ENCODE measurements at regions not wholly inside any gene's neighbourhood (a gene's known extent, or its start where the extent isn't known, plus 50 kb on each side); places are given as distances from the start of the nearest gene placed in this dataset.
"Not testable (repeated sequence)": the region's sequence is repeated elsewhere in the genome, so short reads cannot be mapped to it uniquely, and the experiment has no call there.

DNA sequence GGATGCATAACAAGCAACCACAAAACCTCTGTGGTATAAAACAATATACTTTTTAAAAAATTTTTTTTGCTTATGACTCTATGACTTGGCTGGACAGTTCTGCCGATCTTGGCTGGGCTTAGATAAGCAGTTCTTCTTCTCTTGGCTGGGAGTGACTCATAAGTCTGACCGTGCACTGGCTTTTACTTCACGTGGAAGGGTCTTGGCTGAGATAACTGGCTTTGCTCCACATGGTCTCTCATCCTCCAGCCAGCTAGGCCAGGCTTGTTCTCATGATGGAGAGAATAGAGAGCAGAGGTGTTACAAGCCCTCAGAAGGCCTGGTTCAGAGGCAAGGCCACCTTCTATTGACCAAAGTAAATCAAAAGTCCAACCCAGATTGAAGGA is 178.9 kb upstream of the SERPINE2 start:
- Mint-ChIP-seq H3K4me1 (no peaks in the 10 kb centered on the region), H3K27me3 (peaks cover 28% of the 10 kb centered on the region), H3K27ac (ENCODE audit: low read depth) (no peak overlapping the region), H3K4me3 (no peak overlapping the region), H3K36me3 (ENCODE audit: insufficient read depth) (no peaks in the 10 kb centered on the region), H3K9me3 (no peaks in the 10 kb centered on the region)
- ATAC-seq (replicated peaks; ENCODE audit: extremely low read depth, poor library complexity, severe bottlenecking) = no peak
- DNase-seq (ENCODE audit: low spot score in 2 of 2) = no peak

DNA sequence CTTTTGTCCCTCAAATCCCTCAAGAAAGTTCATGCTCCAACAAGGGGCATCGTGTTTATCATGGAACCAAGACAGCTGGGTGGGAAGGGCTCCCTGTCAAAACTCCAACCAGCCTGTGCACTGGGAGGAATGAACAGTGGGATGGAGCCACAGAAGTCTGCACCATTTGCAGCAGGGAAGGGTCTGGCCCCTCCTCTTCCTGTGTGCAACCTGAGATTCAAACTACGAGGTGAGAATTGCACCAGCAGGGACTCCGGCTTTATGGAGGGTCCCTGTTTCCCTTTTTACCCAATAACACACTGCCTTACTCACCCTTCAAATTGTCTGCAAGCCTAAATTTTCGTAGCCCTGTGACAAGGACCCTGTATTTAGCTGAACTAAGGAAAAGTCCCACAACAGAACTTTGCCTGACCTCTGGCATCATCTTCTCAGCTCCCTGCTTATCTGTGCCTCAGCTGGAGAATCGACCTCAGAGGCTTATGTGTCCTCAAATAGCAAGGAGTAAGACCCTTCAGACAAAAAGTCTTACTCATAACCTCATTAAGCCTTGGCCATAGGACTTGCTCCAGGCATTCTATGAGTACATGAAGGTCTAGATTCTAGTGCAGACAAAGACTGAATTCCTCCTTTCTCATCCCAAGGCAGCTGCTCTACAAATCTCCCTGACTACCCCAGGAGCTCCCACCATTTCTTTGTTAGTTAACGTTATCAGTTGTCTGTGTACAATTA is 178.3 kb upstream of the SERPINE2 start:
- no peaks in the 10 kb centered on the region for H3K4me1 Mint-ChIP-seq
- no peaks in the 10 kb centered on the region for H3K9me3 Mint-ChIP-seq
- H3K4me3 Mint-ChIP-seq = no peak overlapping the region
- H3K27me3 Mint-ChIP-seq = peaks cover 28% of the 10 kb centered on the region
- no peak overlapping the region for H3K27ac Mint-ChIP-seq (ENCODE audit: low read depth)
- no peak for ATAC-seq (replicated peaks; ENCODE audit: extremely low read depth, poor library complexity, severe bottlenecking)
- DNase-seq (ENCODE audit: low spot score in 2 of 2) = no peak
- H3K36me3 Mint-ChIP-seq (ENCODE audit: insufficient read depth) = no peaks in the 10 kb centered on the region

DNA sequence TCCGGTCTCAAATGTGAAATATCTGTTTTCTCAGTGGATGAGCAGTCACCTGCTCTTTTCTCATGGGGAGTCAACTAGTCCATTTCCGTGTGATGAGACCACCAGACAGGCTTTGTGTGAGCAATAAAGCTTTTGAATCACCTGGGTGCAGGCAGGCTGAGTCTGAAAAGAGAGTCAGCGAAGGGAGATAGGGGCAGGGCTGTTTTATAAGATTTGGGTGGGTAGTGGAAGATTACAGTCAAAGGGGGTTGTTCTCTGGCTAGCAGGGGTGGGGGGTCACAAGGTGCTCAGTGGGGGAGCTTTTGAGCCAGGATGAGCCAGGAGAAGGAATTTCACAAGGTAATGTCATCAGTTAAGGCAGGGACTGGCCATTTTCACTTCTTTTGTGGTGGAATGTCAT is 176.5 kb upstream of the SERPINE2 start:
- H3K27ac Mint-ChIP-seq (ENCODE audit: low read depth); H3K4me1 Mint-ChIP-seq: not testable (repeated sequence)

DNA sequence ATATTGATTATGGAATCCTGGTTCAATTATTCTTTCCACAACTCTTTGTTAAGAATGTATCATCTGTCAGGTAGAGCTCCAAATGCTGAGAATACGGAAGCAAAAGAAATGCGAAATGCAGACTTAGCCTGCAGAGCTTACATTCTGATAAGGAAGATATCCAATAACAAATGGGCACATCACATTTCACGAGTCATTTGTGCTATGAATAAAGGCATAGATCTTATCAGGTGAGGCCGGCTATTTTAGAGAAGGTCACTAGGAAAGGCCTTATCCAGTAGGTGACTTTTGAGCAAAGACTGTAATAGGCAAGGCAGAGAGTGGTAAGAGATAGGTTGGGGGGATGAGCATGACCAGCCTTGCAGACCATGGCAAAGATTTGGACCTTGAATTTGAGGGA is 174.3 kb upstream of the SERPINE2 start:
- no peaks in the 10 kb centered on the region for H3K4me1 Mint-ChIP-seq
- no peaks in the 10 kb centered on the region for H3K9me3 Mint-ChIP-seq
- H3K4me3 Mint-ChIP-seq = no peak overlapping the region
- no peak for DNase-seq (ENCODE audit: low spot score in 2 of 2)
- no peaks in the 10 kb centered on the region for H3K36me3 Mint-ChIP-seq (ENCODE audit: insufficient read depth)
- H3K27me3 Mint-ChIP-seq = peaks cover 13% of the 10 kb centered on the region
- no peak for ATAC-seq (replicated peaks; ENCODE audit: extremely low read depth, poor library complexity, severe bottlenecking)
- no peak overlapping the region for H3K27ac Mint-ChIP-seq (ENCODE audit: low read depth)

More for the DNA sequence above, 176.5 kb upstream of the SERPINE2 start:
- not testable (repeated sequence) for H3K9me3 Mint-ChIP-seq; H3K4me3 Mint-ChIP-seq; H3K36me3 Mint-ChIP-seq (ENCODE audit: insufficient read depth); DNase-seq (ENCODE audit: low spot score in 2 of 2); ATAC-seq (replicated peaks; ENCODE audit: extremely low read depth, poor library complexity, severe bottlenecking)
- peaks cover 15% of the 10 kb centered on the region for H3K27me3 Mint-ChIP-seq

DNA sequence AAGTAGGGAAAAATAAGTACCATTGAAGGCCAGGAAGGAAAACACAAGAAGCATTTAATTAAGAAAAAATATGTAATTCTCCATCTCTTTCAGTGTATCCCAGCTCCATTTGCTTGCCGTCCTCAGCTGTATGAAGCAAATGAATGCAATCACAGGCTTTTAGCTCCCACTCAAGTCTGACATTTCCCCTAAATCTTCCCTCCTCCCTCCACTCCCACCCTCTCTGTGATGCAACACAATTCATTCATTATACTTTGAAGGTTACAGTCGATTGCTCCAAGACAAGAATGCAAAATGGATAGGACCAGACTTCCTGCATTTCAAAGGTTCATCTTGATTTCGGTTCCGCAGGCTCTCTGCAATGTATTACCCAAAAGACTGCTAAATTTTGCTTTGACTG is 172.7 kb upstream of the SERPINE2 start:
- Mint-ChIP-seq H3K27me3 (peaks cover 21% of the 10 kb centered on the region), H3K4me1 (no peaks in the 10 kb centered on the region), H3K36me3 (ENCODE audit: insufficient read depth) (no peaks in the 10 kb centered on the region), H3K9me3 (no peaks in the 10 kb centered on the region), H3K4me3 (no peak overlapping the region), H3K27ac (ENCODE audit: low read depth) (no peak overlapping the region)
- DNase-seq (ENCODE audit: low spot score in 2 of 2) = no peak
- ATAC-seq (replicated peaks; ENCODE audit: extremely low read depth, poor library complexity, severe bottlenecking) = no peak

DNA sequence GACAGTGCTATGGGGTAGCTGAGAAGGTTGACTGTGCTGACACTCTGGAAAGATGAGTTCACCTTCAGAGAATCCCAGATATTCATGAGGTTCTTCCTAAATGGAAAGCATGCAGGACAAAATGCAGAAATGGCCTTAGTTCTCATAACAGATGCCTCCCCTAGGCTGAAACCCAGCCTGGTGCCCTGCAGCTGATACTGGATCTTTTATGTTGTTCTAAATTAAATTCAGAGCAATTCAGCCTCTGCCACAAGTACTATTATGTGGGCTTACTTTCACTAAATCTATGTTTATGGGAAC is 172.0 kb upstream of the SERPINE2 start:
- H3K9me3 Mint-ChIP-seq = no peaks in the 10 kb centered on the region
- H3K4me1 Mint-ChIP-seq = no peaks in the 10 kb centered on the region
- no peak overlapping the region for H3K4me3 Mint-ChIP-seq
- no peaks in the 10 kb centered on the region for H3K36me3 Mint-ChIP-seq (ENCODE audit: insufficient read depth)
- ATAC-seq (replicated peaks; ENCODE audit: extremely low read depth, poor library complexity, severe bottlenecking) (no peak), DNase-seq (ENCODE audit: low spot score in 2 of 2) (no peak)
- H3K27me3 Mint-ChIP-seq = peaks cover 26% of the 10 kb centered on the region
- no peak overlapping the region for H3K27ac Mint-ChIP-seq (ENCODE audit: low read depth)

DNA sequence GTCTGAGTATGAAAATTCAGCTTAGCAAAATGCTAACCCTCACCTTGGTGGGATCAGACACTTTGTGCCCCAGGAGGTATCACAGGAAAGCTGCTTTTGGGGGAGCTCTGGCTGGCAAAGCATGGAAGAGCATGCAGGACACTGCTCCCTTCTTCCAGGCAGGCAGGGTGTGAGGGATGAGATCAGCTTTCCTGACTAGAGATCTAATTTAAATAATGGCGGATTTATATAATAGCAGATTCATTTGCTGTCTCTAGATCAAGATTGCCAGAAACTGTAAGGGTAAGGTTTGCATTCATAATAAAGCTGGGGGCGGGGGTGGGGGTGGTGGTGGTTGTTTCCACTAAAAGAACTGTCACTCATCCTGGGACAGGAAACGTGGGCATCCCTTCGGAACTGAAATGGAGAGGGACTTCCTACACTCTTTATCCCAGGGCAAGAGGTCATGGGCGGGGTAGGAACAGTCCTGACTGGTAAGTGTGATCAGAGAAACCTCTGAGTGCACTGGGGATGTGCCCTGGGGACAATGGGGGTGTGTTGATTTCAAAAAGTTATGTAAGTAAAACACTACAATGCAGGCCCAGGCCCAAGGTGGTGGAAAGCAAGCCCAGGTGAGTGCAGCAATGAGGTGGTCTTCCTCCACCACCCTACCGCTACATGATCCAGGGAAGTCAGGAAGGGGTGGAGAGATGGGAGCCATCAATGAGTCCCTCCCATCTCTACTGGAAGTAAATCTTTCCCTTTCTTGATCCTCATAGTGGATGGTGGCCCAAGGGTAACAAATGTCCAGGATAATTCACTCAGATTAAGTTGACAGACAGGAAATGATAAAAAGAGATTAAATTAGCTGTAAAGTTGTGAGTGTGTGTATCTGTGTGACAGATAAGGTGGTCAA is 171.4 kb upstream of the SERPINE2 start:
- DNase-seq (ENCODE audit: low spot score in 2 of 2) = no peak
- Mint-ChIP-seq H3K36me3 (ENCODE audit: insufficient read depth) (no peaks in the 10 kb centered on the region), H3K4me3 (no peak overlapping the region), H3K27me3 (peaks cover 32% of the 10 kb centered on the region), H3K4me1 (no peaks in the 10 kb centered on the region), H3K9me3 (no peaks in the 10 kb centered on the region), H3K27ac (ENCODE audit: low read depth) (no peak overlapping the region)
- no peak for ATAC-seq (replicated peaks; ENCODE audit: extremely low read depth, poor library complexity, severe bottlenecking)

DNA sequence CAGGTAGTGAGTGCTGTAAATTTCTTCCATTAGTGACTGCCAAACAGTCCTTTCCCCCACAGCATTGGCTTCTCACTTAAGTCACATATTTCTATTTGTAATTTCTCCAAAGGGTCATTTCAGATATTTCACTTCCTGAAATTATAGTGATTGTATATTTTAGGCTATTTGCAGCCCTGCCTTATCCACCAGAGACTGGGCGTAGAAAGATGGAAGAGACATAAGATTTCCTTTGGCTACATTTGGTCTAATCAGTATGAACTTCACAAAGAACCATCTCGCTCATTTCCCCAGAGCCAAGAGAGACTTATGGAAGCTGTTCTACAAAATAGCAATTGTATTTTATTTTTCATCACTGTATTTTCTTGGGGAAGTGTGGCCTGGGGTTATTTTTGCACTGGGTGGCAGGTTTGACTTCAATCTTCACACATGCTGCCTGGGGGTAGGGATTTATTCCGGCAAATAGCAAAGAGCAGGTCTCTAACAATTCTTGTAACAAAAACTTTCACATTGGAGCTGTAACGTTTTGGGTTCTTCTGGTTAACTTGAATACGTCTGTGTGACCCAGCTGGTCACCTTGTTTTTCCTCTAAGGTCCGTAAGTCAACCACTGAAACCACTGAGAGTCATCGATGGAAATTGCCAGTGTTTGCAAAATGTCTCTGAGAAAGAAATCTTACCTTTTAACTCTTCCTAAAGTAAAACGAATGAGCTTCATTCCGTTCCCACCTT is 170.6 kb upstream of the SERPINE2 start:
- no peak overlapping the region for H3K4me3 Mint-ChIP-seq
- DNase-seq (ENCODE audit: low spot score in 2 of 2) = no peak
- H3K9me3 Mint-ChIP-seq = no peaks in the 10 kb centered on the region
- no peaks in the 10 kb centered on the region for H3K4me1 Mint-ChIP-seq
- ATAC-seq (replicated peaks; ENCODE audit: extremely low read depth, poor library complexity, severe bottlenecking) = no peak
- H3K27ac Mint-ChIP-seq (ENCODE audit: low read depth) = no peak overlapping the region
- H3K36me3 Mint-ChIP-seq (ENCODE audit: insufficient read depth) = no peaks in the 10 kb centered on the region
- H3K27me3 Mint-ChIP-seq = peaks cover 38% of the 10 kb centered on the region

DNA sequence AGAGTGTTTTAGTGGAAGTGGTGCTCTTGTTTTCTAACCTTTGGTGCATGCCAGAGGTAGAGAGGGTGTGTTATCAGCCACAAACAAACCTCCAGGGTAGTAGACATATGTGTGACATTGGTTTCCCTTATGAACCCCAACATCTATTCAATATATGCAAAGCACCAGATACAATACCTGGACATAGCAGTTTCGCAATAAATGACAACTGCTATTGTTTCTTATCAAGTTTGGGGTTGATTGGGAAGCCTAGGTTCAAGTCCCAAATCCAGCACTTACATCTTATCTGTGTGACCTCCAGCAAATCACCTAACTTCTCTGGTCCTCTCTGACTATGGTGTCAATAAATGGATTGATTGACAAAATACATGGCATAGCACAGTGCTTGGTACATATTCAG is 169.4 kb upstream of the SERPINE2 start:
- Mint-ChIP-seq H3K36me3 (ENCODE audit: insufficient read depth) (no peaks in the 10 kb centered on the region), H3K4me1 (no peaks in the 10 kb centered on the region), H3K27ac (ENCODE audit: low read depth) (no peak overlapping the region), H3K9me3 (no peaks in the 10 kb centered on the region), H3K27me3 (peaks cover 25% of the 10 kb centered on the region), H3K4me3 (no peak overlapping the region)
- DNase-seq (ENCODE audit: low spot score in 2 of 2) (no peak), ATAC-seq (replicated peaks; ENCODE audit: extremely low read depth, poor library complexity, severe bottlenecking) (no peak)

DNA sequence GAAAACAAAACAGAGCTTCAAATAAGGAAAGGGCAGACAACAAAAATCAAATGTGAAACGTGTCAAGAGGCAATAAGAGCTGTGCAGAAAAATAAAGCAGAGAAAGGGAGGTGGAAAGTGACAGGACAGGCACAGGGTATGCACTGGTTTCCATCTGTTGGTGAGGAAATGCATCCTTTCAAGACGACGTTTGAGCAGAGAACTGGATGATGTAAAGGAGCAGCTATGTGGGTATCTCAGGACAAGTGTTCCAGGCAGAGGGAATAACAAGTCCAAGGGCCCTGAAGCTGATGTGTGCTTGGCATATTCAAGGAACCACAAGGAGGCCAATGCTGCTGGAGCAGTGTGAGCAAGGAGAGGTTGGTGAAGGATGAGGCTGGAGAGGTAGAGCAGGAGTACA is 168.9 kb upstream of the SERPINE2 start:
- ATAC-seq (replicated peaks; ENCODE audit: extremely low read depth, poor library complexity, severe bottlenecking) = no peak

DNA sequence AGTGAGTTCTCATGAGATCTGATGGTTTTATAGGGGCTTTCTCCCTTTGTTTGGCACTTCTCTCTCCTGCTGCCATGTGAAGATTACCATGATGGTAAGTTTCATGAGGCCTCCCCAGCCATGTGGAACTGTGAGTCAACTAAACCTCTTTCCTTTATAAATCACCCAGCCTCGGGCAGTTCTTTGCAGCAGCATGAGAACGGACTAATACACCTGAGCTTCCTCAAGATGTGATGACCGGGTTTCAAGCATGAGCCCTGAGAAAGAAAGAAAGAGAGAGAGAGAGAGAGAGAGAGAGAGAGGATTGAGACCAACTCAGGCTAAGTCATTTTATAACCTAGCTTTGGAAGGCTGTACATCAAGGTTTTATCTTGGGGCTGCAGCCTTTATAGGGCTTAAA is 167.7 kb upstream of the SERPINE2 start:
- H3K9me3 Mint-ChIP-seq = no peaks in the 10 kb centered on the region
- H3K4me3 Mint-ChIP-seq = no peak overlapping the region
- H3K27me3 Mint-ChIP-seq = peaks cover 25% of the 10 kb centered on the region
- H3K36me3 Mint-ChIP-seq (ENCODE audit: insufficient read depth) = no peaks in the 10 kb centered on the region
- no peaks in the 10 kb centered on the region for H3K4me1 Mint-ChIP-seq
- ATAC-seq (replicated peaks; ENCODE audit: extremely low read depth, poor library complexity, severe bottlenecking) (no peak), DNase-seq (ENCODE audit: low spot score in 2 of 2) (no peak)
- no peak overlapping the region for H3K27ac Mint-ChIP-seq (ENCODE audit: low read depth)

More for the DNA sequence above, 168.9 kb upstream of the SERPINE2 start:
- Mint-ChIP-seq H3K27ac (ENCODE audit: low read depth) (no peak overlapping the region), H3K4me1 (no peaks in the 10 kb centered on the region), H3K36me3 (ENCODE audit: insufficient read depth) (no peaks in the 10 kb centered on the region), H3K9me3 (no peaks in the 10 kb centered on the region), H3K4me3 (no peak overlapping the region), H3K27me3 (peaks cover 25% of the 10 kb centered on the region)
- no peak for DNase-seq (ENCODE audit: low spot score in 2 of 2)

DNA sequence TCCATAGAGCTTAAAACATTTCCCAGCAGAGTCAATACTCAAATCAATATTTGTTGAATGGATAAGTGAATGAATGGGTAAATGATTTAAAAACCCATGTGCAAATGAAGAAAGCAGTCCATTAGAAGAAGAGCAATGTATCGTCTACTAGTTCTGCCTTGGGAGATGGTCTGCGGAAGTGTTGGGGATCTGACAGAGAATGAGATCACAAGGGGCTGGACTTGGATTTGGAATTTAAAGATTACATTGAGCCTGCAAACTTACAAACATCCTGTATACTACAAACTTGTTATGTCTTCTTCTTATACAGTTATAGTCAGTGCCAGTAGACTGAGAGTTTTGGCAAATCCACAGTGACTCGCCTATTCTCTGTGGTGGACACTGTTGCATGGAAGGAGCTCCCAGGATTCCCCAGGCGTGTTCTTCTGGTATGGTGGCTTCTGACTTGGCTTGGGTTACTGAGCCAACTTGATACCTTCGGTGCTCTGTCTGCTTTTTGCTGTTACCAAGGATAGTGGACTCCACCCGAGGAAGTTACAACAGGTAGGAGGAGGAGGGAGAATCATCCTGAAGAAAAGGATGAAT is 163.3 kb upstream of the SERPINE2 start:
- Mint-ChIP-seq H3K27ac (ENCODE audit: low read depth) (no peak overlapping the region), H3K4me1 (no peaks in the 10 kb centered on the region), H3K36me3 (ENCODE audit: insufficient read depth) (no peaks in the 10 kb centered on the region), H3K27me3 (peaks cover 20% of the 10 kb centered on the region), H3K9me3 (no peaks in the 10 kb centered on the region), H3K4me3 (no peak overlapping the region)
- DNase-seq (ENCODE audit: low spot score in 2 of 2) = no peak
- ATAC-seq (replicated peaks; ENCODE audit: extremely low read depth, poor library complexity, severe bottlenecking) = no peak

Measured in central memory CD8-positive, alpha-beta T cell (primary cell).